RPMI7951 (cell line): ENCODE measurements at regions not wholly inside any gene's neighbourhood (a gene's known extent, or its start where the extent isn't known, plus 50 kb on each side); places are given as distances from the start of the nearest gene placed in this dataset.
"Not testable (repeated sequence)": the region's sequence is repeated elsewhere in the genome, so short reads cannot be mapped to it uniquely, and the experiment has no call there.

Experiments
- DNase-seq: peaks from one replicate; pipeline ENCODE4 v3.0.0-alpha.2; 2012; ENCODE audit warnings: low read depth

DNA sequence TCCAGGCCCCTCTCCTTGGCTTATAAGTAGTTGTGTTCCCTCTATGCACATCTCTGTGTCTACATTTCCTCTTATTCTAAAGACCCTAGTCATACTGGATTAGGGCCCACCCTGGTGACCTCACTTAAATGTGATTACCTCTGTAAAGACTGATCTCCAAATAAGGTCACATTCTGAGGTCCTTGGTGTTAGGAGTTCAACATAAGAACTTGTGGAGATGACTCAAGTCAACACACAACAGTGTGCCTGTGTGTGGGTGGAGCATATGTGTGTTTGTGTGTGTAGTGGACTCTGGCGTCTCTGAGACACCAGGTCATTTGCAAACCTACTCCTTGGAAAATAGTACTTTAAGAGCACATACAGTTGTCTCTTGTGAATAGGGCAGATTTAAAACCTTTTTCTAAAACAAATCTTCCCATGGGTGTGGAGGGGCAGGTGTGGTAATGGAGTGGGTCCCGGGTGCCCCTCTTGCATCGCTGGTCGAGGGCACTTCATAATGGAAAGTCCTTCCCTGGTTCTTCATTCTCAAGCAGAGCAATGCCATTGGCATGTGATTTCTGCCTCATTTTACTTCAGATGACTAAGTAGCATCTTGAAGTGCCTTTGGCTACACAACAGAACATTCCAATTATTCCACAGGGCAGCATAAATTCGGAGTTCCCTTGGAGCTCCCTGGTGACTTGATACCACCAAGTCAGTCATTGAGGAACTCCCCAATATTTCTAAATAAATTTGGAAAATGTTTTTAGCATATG lies 84.4 kb downstream of the C9orf152 start:
- peak; percentile 75 for DNase-seq

DNA sequence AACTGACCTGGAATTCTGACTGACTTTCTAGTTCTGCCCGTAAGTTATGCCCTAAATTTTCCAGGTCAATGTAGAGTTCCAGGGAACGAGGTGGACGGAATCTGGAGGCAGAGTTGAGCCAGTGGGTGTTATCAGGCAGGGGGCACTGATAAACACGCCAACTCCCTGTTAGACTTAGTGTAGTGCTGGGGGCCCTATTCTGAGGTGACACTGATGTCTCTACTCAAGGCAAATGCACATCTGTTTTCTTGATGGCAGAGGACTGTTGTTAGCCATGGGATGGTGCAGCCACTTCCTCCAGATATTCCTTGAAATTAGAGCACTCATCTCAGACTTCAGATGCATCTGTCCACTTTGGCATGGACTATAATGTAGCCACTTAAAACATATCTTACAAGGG lies 83.5 kb downstream of the C9orf152 start:
- no peak for DNase-seq

DNA sequence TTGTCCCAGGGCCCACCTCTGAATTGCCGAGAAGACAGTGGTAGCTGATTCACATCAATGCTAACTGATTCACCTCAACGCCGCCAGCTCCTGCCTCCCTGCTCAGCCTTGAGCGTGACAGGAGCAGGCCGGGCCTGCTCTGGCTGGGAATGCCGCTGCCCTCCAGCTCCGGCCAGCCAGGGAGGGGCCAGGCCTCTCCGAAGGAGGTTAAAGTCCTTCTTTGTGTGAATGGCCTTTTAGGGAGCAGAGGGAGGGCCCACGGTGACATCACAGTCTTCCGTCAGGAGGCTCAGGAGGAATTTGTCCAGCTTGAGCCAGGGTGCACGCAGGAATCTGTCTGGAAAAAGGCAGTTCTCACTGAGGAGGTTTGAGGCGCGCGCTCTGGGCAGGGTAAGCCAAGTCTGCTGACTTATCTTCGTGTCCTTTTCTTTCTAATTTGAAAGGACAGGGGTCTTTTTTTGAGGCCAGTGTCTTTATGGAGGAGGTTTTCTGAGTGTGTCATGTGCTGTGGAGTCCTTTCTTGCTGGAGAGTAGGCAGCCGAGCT lies 82.7 kb downstream of the C9orf152 start:
- DNase-seq = peak; percentile 98

DNA sequence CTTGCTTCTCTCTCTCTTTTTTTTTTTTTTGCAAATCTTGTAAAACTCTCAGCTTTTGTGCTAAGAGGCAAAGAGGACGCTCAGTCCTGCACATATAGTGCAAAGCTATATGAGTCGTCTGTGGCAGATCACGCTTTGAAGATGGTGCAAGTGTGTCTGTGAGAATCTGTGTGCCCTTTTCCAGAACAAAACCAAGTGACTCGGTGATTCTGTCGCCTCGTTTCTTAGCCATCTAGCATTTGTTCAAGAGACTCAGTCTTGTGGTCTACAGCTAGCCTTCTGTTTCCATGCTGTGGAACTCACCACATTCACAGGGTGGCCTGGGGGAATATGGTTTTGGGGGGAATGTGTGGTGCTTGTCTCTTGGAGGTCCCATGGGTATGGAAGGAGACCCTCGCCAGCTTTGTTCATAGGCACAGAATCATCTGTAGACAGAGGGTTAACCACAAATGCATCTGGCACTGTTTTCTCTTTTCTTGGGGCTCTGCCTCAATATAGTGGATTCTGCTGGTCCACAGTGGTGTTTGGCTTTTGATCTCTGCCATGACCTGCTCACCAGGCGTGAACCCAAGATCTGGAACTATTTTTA lies 82.1 kb downstream of the C9orf152 start:
- DNase-seq = peak; percentile 48

DNA sequence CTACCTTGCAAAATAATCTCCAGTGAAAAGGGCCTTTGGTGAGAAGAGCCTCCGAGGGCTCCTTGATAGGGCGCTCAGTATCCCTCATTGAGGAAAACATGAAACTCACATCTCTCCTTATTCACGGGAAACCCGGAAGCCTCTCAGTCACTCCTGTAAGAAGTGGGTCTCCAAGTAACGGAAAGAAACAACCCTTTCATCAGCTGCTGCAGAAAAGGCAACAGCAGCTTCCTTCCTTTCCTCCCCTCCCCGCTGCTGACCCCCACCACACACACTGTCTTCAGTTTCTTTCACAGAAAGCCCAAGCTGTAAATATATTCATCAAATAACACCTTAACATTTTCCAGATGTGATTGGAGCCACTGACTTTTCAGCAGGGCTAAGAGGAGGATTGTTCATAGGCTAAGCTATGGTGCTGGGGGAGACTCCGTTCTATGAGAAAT lies 81.4 kb downstream of the C9orf152 start:
- no peak for DNase-seq

DNA sequence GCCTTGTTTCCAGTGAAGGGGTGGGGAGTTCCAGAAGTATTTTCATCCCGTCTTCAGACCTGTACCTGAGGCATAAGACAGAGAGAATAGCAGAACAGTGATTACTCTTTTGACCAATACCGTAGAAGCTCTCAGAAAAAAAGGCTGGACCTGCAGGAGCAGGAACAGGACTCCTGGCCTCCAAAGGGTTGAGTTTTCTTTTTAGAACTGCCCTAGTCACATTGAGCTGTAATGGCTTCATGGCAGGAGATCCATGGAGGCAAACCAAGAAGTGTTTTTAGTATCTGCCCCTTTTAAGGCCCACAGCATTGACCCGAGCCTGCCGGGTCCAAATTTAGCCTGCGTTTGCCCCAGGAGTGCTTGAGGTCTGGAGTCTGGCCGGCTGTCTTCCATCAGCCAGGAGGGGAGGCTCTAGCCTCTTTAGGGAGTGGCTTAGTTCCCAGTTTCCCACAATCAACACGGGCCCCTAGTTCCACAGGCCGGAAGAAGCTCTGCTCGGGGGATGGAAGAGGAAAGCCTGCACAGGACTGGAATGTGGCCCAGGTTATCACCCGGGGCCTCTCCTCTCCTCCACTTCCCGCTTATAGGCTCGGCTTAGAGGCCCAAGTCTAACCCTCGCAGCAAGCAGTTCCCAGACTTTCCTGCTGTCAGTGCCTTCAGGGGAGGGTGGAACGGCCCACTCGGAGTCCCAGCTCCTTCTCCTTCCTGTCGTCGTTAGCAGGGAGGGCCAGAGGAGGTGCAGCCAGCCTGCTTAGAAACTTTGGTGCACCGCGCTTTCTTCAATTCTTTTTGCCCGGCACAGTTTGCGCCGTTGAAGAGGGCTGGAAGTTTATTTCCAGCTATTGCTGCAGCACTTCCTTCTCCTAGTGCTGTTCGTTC lies 80.7 kb downstream of the C9orf152 start:
- peak; percentile 97 for DNase-seq

DNA sequence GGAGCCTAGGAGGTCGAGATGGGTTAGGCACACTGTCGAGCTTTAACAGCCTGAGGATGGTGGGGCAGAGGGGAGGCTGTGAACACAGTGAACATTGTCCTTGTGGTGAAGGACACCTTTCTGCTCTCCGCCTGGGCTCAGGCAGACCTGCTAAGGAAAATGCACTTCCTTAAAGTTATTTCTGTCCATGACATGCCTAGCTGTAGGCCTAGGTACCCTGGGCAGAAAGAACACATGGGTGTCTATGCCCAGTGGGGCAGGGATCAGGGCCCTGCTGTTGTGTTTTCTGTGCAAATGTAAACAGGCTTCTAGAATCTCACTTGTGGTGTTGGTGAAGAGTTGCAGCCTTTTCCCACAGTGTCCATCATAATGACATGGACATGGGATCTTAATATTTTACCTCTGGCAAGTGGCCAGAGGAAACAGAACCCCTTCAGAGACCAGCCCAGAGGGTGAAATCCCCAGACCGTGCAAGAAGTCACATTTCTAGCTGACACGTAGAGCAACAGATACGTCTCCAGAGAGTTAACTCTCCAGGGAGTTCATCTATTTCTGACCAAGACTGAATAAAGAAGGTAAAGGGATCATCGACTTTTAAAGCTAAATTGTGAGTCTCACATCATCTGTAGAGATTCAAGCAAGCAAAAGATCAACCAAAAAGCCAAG lies 79.2 kb downstream of the C9orf152 start:
- no peak for DNase-seq

DNA sequence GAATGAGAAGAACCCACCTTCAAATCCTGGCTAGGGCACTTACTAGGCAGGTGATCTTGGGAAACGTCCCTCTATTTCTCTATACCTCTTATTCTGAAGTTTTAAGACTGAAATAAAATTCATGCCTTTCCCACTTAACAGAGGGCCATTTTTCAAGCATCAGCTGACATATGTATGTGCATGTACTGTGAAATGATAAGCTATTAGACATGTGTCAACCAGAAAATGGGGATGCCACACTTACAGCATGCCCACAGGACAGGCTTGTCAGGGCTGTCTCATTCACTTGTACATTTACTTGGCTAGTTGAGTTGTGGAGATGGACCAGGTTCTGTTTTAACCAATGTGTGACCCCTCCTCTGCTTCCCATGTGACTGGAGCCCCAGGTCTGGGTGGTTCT lies 78.5 kb downstream of the C9orf152 start:
- DNase-seq = no peak

DNA sequence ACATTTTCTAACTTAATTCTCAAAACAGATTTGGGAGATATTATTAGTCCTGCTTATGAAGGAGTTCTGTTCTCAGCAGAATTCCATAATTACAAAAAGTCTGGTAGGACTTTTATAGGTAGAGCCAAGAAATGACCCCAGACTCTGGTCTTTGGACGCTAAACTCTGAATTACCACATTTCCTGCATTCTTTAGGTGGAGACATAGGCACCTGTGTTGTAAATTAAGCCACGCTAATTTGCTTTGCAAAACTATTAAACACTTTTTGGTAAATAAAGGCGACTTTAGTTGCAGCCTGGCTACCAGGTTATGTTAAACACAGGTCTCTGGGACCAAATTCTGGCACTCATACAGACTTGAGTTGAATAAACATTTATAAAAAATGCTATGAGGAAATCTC lies 77.7 kb downstream of the C9orf152 start:
- no peak for DNase-seq

- DNase-seq = no peak
Measured at GRCh38 chr9:110130791-110131416, 77.1 kb downstream of the C9orf152 start.

DNA sequence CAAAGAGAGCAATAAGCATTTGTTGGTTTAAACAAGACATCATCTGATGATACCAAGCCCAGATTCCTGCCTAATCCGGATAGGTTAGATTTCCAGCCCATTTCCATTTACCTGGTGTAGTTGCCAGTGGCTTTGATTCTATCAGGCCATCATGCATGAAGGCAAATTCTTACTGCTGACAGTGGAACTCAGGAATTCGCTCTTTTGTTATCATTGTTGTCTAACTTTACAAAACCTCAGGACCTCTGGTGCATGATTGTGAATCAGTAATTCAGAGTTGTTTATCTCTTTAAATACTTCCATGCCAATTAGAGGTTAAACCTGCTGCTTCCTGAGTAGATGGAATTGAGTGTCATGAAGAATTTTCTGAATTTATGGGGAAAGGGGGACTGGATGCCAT lies 76.5 kb downstream of the C9orf152 start:
- DNase-seq = no peak

DNA sequence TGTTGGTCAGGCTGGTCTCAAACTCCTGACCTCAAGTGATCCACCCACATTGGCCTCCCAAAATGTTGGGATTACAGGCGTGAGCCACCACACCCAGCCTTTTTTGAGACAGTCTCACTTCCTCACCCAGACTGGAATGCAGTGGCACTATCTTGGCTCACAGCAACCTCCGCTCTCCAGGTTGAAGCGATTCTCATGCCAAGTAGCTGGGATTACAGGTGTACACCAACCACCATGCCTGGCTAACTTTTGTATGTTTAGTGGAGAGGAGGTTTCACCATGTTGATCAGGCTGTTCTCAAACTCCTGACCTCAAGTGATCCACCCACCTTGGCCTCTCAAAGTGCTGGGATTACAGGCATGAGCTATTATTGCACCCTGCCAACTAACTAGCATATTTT lies 75.4 kb downstream of the C9orf152 start:
- not testable (repeated sequence) for DNase-seq

DNA sequence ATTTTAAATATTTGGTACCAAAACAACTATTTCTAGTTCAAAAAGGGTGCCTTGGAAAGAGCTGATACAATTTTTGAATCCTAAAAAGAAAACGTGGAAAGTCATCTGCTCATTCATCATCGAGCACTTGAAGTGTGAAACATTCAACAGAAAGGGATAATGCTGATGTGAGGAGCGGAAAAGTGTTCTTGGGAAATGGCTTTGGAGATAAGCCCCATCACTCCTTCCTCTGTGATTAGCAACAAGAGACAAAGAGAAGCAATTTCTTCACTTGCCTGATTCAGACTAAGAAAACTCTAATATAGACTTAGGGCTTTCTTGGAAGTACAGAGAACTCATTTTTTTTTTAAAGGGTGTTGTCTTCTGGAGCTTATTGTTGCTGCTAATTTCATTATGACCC lies 74.9 kb downstream of the C9orf152 start:
- no peak for DNase-seq

- DNase-seq = peak; percentile 62
Measured at GRCh38 chr9:110133608-110134210, 74.2 kb downstream of the C9orf152 start.

GRCh38 chr9:110135846-110136245 lies 72.1 kb downstream of the C9orf152 start:
- no peak for DNase-seq

GRCh38 chr9:110136802-110137201 lies 71.2 kb downstream of the C9orf152 start:
- no peak for DNase-seq

DNA sequence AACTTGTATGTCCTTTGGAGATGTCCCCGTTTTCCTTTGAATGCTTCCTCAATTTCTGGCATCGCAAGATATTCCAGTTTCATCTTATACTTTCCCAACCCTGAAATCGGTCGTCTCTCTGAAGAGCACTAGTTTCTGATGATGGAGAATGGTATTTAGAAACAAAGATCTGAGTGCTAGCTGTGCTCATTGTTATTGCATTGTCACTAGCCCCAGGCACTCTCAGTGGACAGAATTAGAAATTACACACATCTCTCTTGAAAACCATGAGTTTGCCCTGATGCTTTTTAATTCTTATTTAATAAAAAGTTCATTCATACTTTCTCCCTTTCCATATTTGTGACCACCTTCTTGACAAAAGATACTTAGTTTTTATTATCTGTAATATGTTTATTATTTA lies 67.7 kb downstream of the C9orf152 start:
- DNase-seq = peak; percentile 68

GRCh38 chr9:110141227-110141793 lies 66.6 kb downstream of the C9orf152 start:
- peak; percentile 79 for DNase-seq

GRCh38 chr9:110142253-110142652 lies 65.7 kb downstream of the C9orf152 start:
- no peak for DNase-seq

GRCh38 chr9:110142868-110143481 lies 65.0 kb downstream of the C9orf152 start:
- peak; percentile 67 for DNase-seq
